ENCODE measurements at regions not wholly inside any gene's neighbourhood (a gene's known extent, or its start where the extent isn't known, plus 50 kb on each side); places are given as distances from the start of the nearest gene placed in this dataset.

DNA sequence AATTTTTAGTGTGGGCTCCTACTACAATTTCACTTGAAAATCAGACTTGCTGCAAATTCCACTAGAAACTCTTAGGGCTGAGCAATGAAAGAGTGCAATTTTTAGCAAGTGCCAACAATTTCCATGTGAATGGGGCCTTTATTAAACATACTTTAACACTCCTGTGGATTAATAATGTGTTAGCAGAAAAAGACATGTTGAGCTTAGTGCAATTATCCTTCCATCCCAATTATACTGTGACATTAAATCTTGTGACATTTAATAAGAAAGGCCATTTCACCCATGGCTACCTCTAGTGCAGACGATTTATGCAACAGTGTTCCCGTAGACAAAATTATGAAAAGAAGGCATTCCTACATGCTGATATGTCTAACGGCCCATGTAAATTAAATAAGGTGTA is 639.7 kb downstream of the STK39 start:
- no peak for TF ChIP-seq POLR2AphosphoS5 (IDR thresholded peaks at IDR 0.05)
- TF ChIP-seq, protein P1, sequence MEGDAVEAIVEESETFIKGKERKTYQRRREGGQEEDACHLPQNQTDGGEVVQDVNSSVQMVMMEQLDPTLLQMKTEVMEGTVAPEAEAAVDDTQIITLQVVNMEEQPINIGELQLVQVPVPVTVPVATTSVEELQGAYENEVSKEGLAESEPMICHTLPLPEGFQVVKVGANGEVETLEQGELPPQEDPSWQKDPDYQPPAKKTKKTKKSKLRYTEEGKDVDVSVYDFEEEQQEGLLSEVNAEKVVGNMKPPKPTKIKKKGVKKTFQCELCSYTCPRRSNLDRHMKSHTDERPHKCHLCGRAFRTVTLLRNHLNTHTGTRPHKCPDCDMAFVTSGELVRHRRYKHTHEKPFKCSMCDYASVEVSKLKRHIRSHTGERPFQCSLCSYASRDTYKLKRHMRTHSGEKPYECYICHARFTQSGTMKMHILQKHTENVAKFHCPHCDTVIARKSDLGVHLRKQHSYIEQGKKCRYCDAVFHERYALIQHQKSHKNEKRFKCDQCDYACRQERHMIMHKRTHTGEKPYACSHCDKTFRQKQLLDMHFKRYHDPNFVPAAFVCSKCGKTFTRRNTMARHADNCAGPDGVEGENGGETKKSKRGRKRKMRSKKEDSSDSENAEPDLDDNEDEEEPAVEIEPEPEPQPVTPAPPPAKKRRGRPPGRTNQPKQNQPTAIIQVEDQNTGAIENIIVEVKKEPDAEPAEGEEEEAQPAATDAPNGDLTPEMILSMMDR (IDR thresholded peaks at IDR 0.05): no peak

Measured in transverse colon (tissue), 4 donors.